MM.1S (cell line): ENCODE measurements at regions not wholly inside any gene's neighbourhood (a gene's known extent, or its start where the extent isn't known, plus 50 kb on each side); places are given as distances from the start of the nearest gene placed in this dataset.

ENCODE experiments used
- DNase-seq: peaks from one replicate; pipeline ENCODE4 v3.0.0-alpha.2; 2015
- H2AFZ ChIP-seq: fragments of 300-600 bp; sonication (generic); 2 replicates; pipeline ENCODE4 v1.6.0; 2016; ENCODE audit warnings: antibody characterized with exemption, low read length
- H3F3A ChIP-seq: fragments of 300-600 bp; sonication (generic); 2 replicates; pipeline ENCODE4 v1.6.1; 2016; ENCODE audit warnings: mild to moderate bottlenecking, antibody characterized with exemption, low read length, moderate library complexity, mixed read lengths; ENCODE audit not compliant: insufficient read depth
- H3K27ac ChIP-seq: fragments of 300-600 bp; sonication (generic); 2 replicates; pipeline ENCODE4 v1.5.1; 2016; ENCODE audit warnings: mild to moderate bottlenecking, low read length
- H3K27me3 ChIP-seq: fragments of 300-600 bp; sonication (generic); replicated peaks from 2 replicates; pipeline ENCODE4 v1.6.0; 2016; ENCODE audit warnings: low read length; ENCODE audit not compliant: insufficient read depth
- H3K36me3 ChIP-seq: fragments of 300-600 bp; sonication (generic); replicated peaks from 2 replicates; pipeline ENCODE4 v1.6.1; 2016; ENCODE audit warnings: mild to moderate bottlenecking, low read length, mixed read lengths; ENCODE audit not compliant: insufficient read depth
- H3K4me1 ChIP-seq: fragments of 300-600 bp; sonication (generic); 2 replicates; pipeline ENCODE4 v1.6.1; 2016; ENCODE audit warnings: low read length, mixed read lengths
- H3K4me2 ChIP-seq: fragments of 300-600 bp; sonication (generic); 2 replicates; pipeline ENCODE4 v1.6.0; 2016; ENCODE audit warnings: low read depth, low read length
- H3K4me3 ChIP-seq: fragments of 300-600 bp; sonication (generic); 2 replicates; pipeline ENCODE4 v1.5.1; 2016; ENCODE audit warnings: low read length, mixed read lengths
- H3K79me2 ChIP-seq: fragments of 300-600 bp; sonication (generic); 2 replicates; pipeline ENCODE4 v1.6.1; 2016; ENCODE audit warnings: mixed run types, low read length, mixed read lengths
- H3K9ac ChIP-seq: fragments of 300-600 bp; sonication (generic); 2 replicates; pipeline ENCODE4 v1.6.1; 2016; ENCODE audit warnings: low read length, mixed read lengths
- H3K9me2 ChIP-seq: fragments of 300-600 bp; sonication (generic); replicated peaks from 2 replicates; pipeline ENCODE4 v1.6.1; 2016; ENCODE audit warnings: mild to moderate bottlenecking, low read length, mixed read lengths; ENCODE audit not compliant: insufficient read depth
- H3K9me3 ChIP-seq: fragments of 300-600 bp; sonication (generic); replicated peaks from 2 replicates; pipeline ENCODE4 v1.6.1; 2016; ENCODE audit warnings: mild to moderate bottlenecking, low read length, mixed read lengths; ENCODE audit not compliant: insufficient read depth
- H4K20me1 ChIP-seq: fragments of 300-600 bp; sonication (generic); 2 replicates; pipeline ENCODE4 v1.6.1; 2016; ENCODE audit warnings: mild to moderate bottlenecking, low read length, moderate library complexity, mixed read lengths; ENCODE audit not compliant: insufficient read depth
- CTCF ChIP-seq: fragments of 300-600 bp; sonication (generic); IDR thresholded peaks from 2 replicates; pipeline ENCODE4 v1.5.1; 2016; ENCODE audit warnings: antibody characterized with exemption, low read length, mixed read lengths
- EZH2 ChIP-seq: fragments of 300-600 bp; sonication (generic); optimal IDR thresholded peaks from 2 replicates; pipeline ENCODE3; 2017; ENCODE audit warnings: low read depth, mild to moderate bottlenecking, antibody characterized with exemption, low read length, mixed read lengths
- EZH2phosphoT487 ChIP-seq: fragments of 300-600 bp; sonication (generic); IDR thresholded peaks from 2 replicates; pipeline ENCODE4 v1.6.1; 2018; ENCODE audit warnings: antibody characterized with exemption, low read length

DNA sequence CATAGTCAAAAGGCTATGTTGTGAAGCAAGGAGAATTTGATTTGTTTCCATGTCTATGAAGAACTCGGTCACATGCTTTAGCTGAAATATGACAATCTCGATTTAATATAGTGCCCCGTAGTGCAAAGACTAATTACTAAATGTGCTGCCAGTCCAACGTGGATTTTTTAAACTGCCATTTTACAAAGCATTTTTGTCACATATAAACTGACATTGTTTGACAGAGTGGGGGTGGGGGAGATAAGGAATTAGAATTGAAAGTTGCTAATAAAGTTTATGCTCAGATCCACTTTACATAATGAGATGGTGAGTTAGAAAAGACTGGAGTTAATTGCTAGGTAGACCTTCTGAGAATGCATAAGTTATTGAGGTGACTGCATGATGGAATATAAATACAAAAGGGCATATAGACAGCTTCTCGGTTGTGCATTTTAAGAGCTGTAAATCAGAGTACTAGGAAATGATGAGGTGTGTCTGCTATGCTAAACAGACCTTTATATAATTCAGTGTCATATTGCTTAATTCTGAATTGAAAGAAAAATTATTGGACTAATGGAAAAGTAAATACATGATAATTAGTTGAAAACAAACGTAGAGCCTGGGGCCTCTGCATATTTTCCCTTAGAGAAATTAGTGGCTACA lies 158.9 kb upstream of the MTNR1B start:
- H3K79me2 ChIP-seq, result no peaks in the 10 kb centered on the region
- no peak for DNase-seq
- no peak for TF ChIP-seq EZH2
- TF ChIP-seq CTCF, result no peak
- no peak for TF ChIP-seq EZH2phosphoT487

GRCh38 chr11:92811341-92811740 lies 158.1 kb upstream of the MTNR1B start:
- Histone ChIP-seq H3K4me3 (no peak overlapping the region), H2AFZ (no peak overlapping the region), H3K9me2 (no peaks in the 10 kb centered on the region), H3K4me1 (no peaks in the 10 kb centered on the region), H3K36me3 (no peaks in the 10 kb centered on the region), H3K9me3 (no peaks in the 10 kb centered on the region), H3F3A (no peaks in the 10 kb centered on the region), H3K27ac (no peak overlapping the region), H3K79me2 (no peaks in the 10 kb centered on the region), H4K20me1 (no peaks in the 10 kb centered on the region), H3K27me3 (no peaks in the 10 kb centered on the region), H3K9ac (no peak overlapping the region), H3K4me2 (no peak overlapping the region)
- TF ChIP-seq CTCF (no peak), EZH2phosphoT487 (no peak), EZH2 (no peak)
- no peak for DNase-seq

More for the DNA sequence above, 158.9 kb upstream of the MTNR1B start:
- no peak overlapping the region for H2AFZ ChIP-seq
- no peak overlapping the region for H3K9ac ChIP-seq
- no peaks in the 10 kb centered on the region for H3K27me3 ChIP-seq
- H3K9me2 ChIP-seq, result no peaks in the 10 kb centered on the region
- no peaks in the 10 kb centered on the region for H3K36me3 ChIP-seq
- no peaks in the 10 kb centered on the region for H3F3A ChIP-seq
- H4K20me1 ChIP-seq, result no peaks in the 10 kb centered on the region
- no peaks in the 10 kb centered on the region for H3K9me3 ChIP-seq
- no peak overlapping the region for H3K4me2 ChIP-seq
- no peak overlapping the region for H3K27ac ChIP-seq
- H3K4me1 ChIP-seq, result no peaks in the 10 kb centered on the region
- H3K4me3 ChIP-seq, result no peak overlapping the region

DNA sequence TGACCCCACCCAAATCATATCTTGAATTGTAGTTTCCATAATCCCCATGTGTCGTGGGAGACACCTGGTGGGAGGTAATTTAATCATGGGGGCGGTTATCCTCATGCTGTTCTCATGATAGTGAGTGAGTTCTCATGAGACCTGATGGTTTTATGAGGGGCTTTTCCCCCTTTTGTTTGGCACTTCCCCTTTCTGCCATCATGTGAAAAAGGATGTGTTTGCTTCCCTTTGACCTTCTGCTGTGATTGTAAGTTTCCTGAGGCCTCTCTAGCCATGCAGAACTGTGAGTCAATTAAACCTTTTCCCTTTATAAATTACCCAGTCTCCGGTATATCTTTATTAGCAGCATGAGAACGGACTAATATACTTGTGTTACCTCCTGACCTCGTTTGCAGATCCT lies 156.6 kb upstream of the MTNR1B start:
- Histone ChIP-seq H3F3A (no peaks in the 10 kb centered on the region), H3K9me2 (no peaks in the 10 kb centered on the region), H2AFZ (no peak overlapping the region), H3K4me3 (no peak overlapping the region), H3K27me3 (no peaks in the 10 kb centered on the region), H3K27ac (no peak overlapping the region), H3K79me2 (no peaks in the 10 kb centered on the region), H3K4me1 (no peaks in the 10 kb centered on the region), H4K20me1 (no peaks in the 10 kb centered on the region), H3K36me3 (no peaks in the 10 kb centered on the region), H3K9me3 (no peaks in the 10 kb centered on the region), H3K4me2 (no peak overlapping the region), H3K9ac (no peak overlapping the region)
- DNase-seq, result no peak
- TF ChIP-seq EZH2phosphoT487, result no peak
- no peak for TF ChIP-seq EZH2
- no peak for TF ChIP-seq CTCF
